ENCODE measurements at regions not wholly inside any gene's neighbourhood (a gene's known extent, or its start where the extent isn't known, plus 50 kb on each side); places are given as distances from the start of the nearest gene placed in this dataset.

GRCh38 chr4:79209822-79210635 lies 115.8 kb downstream of the NAA11 start:
- 74% methylated on average over 14 of the region's 14 CpGs for WGBS
- Histone ChIP-seq H3K27ac (ENCODE audit: low read depth in 1 of 2, low read length in 1 of 2) (no peak overlapping the region), H3K4me3 (ENCODE audit: low read length in 2 of 2) (no peak overlapping the region), H3K4me1 (ENCODE audit: control insufficient read depth in 2 of 2, insufficient read depth in 2 of 2, low read length in 2 of 2) (no peaks in the 10 kb centered on the region), H3K9me3 (ENCODE audit: control insufficient read depth in 2 of 2, insufficient read depth in 1 of 2, low read length in 1 of 2) (no peaks in the 10 kb centered on the region), H3K36me3 (ENCODE audit: control insufficient read depth in 2 of 2, insufficient read depth in 2 of 2, low read length in 1 of 2) (no peaks in the 10 kb centered on the region), H3K27me3 (ENCODE audit: control insufficient read depth in 2 of 2, insufficient read depth in 1 of 2, low read length in 1 of 2) (no peaks in the 10 kb centered on the region)
- DNase-seq (ENCODE audit: low read depth in 6 of 9, low spot score in 9 of 9): no peak

- Histone ChIP-seq H3K4me1 (ENCODE audit: control insufficient read depth in 2 of 2, insufficient read depth in 2 of 2, low read length in 2 of 2) (no peaks in the 10 kb centered on the region), H3K4me3 (ENCODE audit: low read length in 2 of 2) (no peak overlapping the region), H3K36me3 (ENCODE audit: control insufficient read depth in 2 of 2, insufficient read depth in 2 of 2, low read length in 1 of 2) (no peaks in the 10 kb centered on the region), H3K27me3 (ENCODE audit: control insufficient read depth in 2 of 2, insufficient read depth in 1 of 2, low read length in 1 of 2) (no peaks in the 10 kb centered on the region), H3K27ac (ENCODE audit: low read depth in 1 of 2, low read length in 1 of 2) (no peak overlapping the region), H3K9me3 (ENCODE audit: control insufficient read depth in 2 of 2, insufficient read depth in 1 of 2, low read length in 1 of 2) (no peaks in the 10 kb centered on the region)
- no peak for DNase-seq (ENCODE audit: low read depth in 6 of 9, low spot score in 9 of 9)
- 94% methylated on average over 3 of the region's 3 CpGs for WGBS
Observed at GRCh38 chr4:79209081-79209480, 116.8 kb downstream of the NAA11 start.

GRCh38 chr4:79207281-79207680 lies 118.6 kb downstream of the NAA11 start:
- Histone ChIP-seq H3K27ac (ENCODE audit: low read depth in 1 of 2, low read length in 1 of 2) (no peak overlapping the region), H3K4me1 (ENCODE audit: control insufficient read depth in 2 of 2, insufficient read depth in 2 of 2, low read length in 2 of 2) (no peaks in the 10 kb centered on the region), H3K27me3 (ENCODE audit: control insufficient read depth in 2 of 2, insufficient read depth in 1 of 2, low read length in 1 of 2) (no peaks in the 10 kb centered on the region), H3K36me3 (ENCODE audit: control insufficient read depth in 2 of 2, insufficient read depth in 2 of 2, low read length in 1 of 2) (no peaks in the 10 kb centered on the region), H3K9me3 (ENCODE audit: control insufficient read depth in 2 of 2, insufficient read depth in 1 of 2, low read length in 1 of 2) (no peaks in the 10 kb centered on the region), H3K4me3 (ENCODE audit: low read length in 2 of 2) (no peak overlapping the region)
- no peak for DNase-seq (ENCODE audit: low read depth in 6 of 9, low spot score in 9 of 9)

GRCh38 chr4:79206660-79207059 lies 119.2 kb downstream of the NAA11 start:
- H3K36me3 ChIP-seq (ENCODE audit: control insufficient read depth in 2 of 2, insufficient read depth in 2 of 2, low read length in 1 of 2): no peaks in the 10 kb centered on the region
- DNase-seq (ENCODE audit: low read depth in 6 of 9, low spot score in 9 of 9): no peak
- H3K4me1 ChIP-seq (ENCODE audit: control insufficient read depth in 2 of 2, insufficient read depth in 2 of 2, low read length in 2 of 2): no peaks in the 10 kb centered on the region
- no peaks in the 10 kb centered on the region for H3K27me3 ChIP-seq (ENCODE audit: control insufficient read depth in 2 of 2, insufficient read depth in 1 of 2, low read length in 1 of 2)
- no peak overlapping the region for H3K4me3 ChIP-seq (ENCODE audit: low read length in 2 of 2)
- H3K9me3 ChIP-seq (ENCODE audit: control insufficient read depth in 2 of 2, insufficient read depth in 1 of 2, low read length in 1 of 2): no peaks in the 10 kb centered on the region
- WGBS: 97% methylated on average over 4 of the region's 4 CpGs
- no peak overlapping the region for H3K27ac ChIP-seq (ENCODE audit: low read depth in 1 of 2, low read length in 1 of 2)

GRCh38 chr4:79205121-79205520 lies 120.7 kb downstream of the NAA11 start:
- H3K4me1 ChIP-seq (ENCODE audit: control insufficient read depth in 2 of 2, insufficient read depth in 2 of 2, low read length in 2 of 2): no peaks in the 10 kb centered on the region
- H3K4me3 ChIP-seq (ENCODE audit: low read length in 2 of 2): no peak overlapping the region
- WGBS: 96% methylated on average over 3 of the region's 3 CpGs
- no peak overlapping the region for H3K27ac ChIP-seq (ENCODE audit: low read depth in 1 of 2, low read length in 1 of 2)
- DNase-seq (ENCODE audit: low read depth in 6 of 9, low spot score in 9 of 9): no peak
- H3K36me3 ChIP-seq (ENCODE audit: control insufficient read depth in 2 of 2, insufficient read depth in 2 of 2, low read length in 1 of 2): no peaks in the 10 kb centered on the region
- H3K9me3 ChIP-seq (ENCODE audit: control insufficient read depth in 2 of 2, insufficient read depth in 1 of 2, low read length in 1 of 2): no peaks in the 10 kb centered on the region
- H3K27me3 ChIP-seq (ENCODE audit: control insufficient read depth in 2 of 2, insufficient read depth in 1 of 2, low read length in 1 of 2): no peaks in the 10 kb centered on the region

GRCh38 chr4:79201971-79202370 lies 123.9 kb downstream of the NAA11 start:
- Histone ChIP-seq H3K4me3 (ENCODE audit: low read length in 2 of 2) (no peak overlapping the region), H3K36me3 (ENCODE audit: control insufficient read depth in 2 of 2, insufficient read depth in 2 of 2, low read length in 1 of 2) (no peaks in the 10 kb centered on the region), H3K4me1 (ENCODE audit: control insufficient read depth in 2 of 2, insufficient read depth in 2 of 2, low read length in 2 of 2) (no peaks in the 10 kb centered on the region), H3K27me3 (ENCODE audit: control insufficient read depth in 2 of 2, insufficient read depth in 1 of 2, low read length in 1 of 2) (no peaks in the 10 kb centered on the region), H3K27ac (ENCODE audit: low read depth in 1 of 2, low read length in 1 of 2) (no peak overlapping the region), H3K9me3 (ENCODE audit: control insufficient read depth in 2 of 2, insufficient read depth in 1 of 2, low read length in 1 of 2) (no peaks in the 10 kb centered on the region)
- WGBS: 91% methylated on average over 2 of the region's 2 CpGs
- no peak for DNase-seq (ENCODE audit: low read depth in 6 of 9, low spot score in 9 of 9)

- WGBS: 94% methylated on average over 2 of the region's 2 CpGs
- Histone ChIP-seq H3K4me3 (ENCODE audit: low read length in 2 of 2) (no peak overlapping the region), H3K27me3 (ENCODE audit: control insufficient read depth in 2 of 2, insufficient read depth in 1 of 2, low read length in 1 of 2) (no peaks in the 10 kb centered on the region), H3K36me3 (ENCODE audit: control insufficient read depth in 2 of 2, insufficient read depth in 2 of 2, low read length in 1 of 2) (no peaks in the 10 kb centered on the region), H3K27ac (ENCODE audit: low read depth in 1 of 2, low read length in 1 of 2) (no peak overlapping the region), H3K9me3 (ENCODE audit: control insufficient read depth in 2 of 2, insufficient read depth in 1 of 2, low read length in 1 of 2) (no peaks in the 10 kb centered on the region), H3K4me1 (ENCODE audit: control insufficient read depth in 2 of 2, insufficient read depth in 2 of 2, low read length in 2 of 2) (no peaks in the 10 kb centered on the region)
- DNase-seq (ENCODE audit: low read depth in 6 of 9, low spot score in 9 of 9): no peak
Observed at GRCh38 chr4:79199743-79200142, 126.1 kb downstream of the NAA11 start.

GRCh38 chr4:79198951-79199587 lies 126.8 kb downstream of the NAA11 start:
- Histone ChIP-seq H3K9me3 (ENCODE audit: control insufficient read depth in 2 of 2, insufficient read depth in 1 of 2, low read length in 1 of 2) (no peaks in the 10 kb centered on the region), H3K27me3 (ENCODE audit: control insufficient read depth in 2 of 2, insufficient read depth in 1 of 2, low read length in 1 of 2) (no peaks in the 10 kb centered on the region), H3K27ac (ENCODE audit: low read depth in 1 of 2, low read length in 1 of 2) (no peak overlapping the region), H3K36me3 (ENCODE audit: control insufficient read depth in 2 of 2, insufficient read depth in 2 of 2, low read length in 1 of 2) (no peaks in the 10 kb centered on the region), H3K4me3 (ENCODE audit: low read length in 2 of 2) (no peak overlapping the region), H3K4me1 (ENCODE audit: control insufficient read depth in 2 of 2, insufficient read depth in 2 of 2, low read length in 2 of 2) (no peaks in the 10 kb centered on the region)
- peak in 1 of 9 donors; percentile 32 for DNase-seq (ENCODE audit: low read depth in 6 of 9, low spot score in 9 of 9)
- WGBS: 59% methylated on average over 5 of the region's 5 CpGs

GRCh38 chr4:79197275-79198009 lies 128.4 kb downstream of the NAA11 start:
- Histone ChIP-seq H3K9me3 (ENCODE audit: control insufficient read depth in 2 of 2, insufficient read depth in 1 of 2, low read length in 1 of 2) (no peaks in the 10 kb centered on the region), H3K36me3 (ENCODE audit: control insufficient read depth in 2 of 2, insufficient read depth in 2 of 2, low read length in 1 of 2) (no peaks in the 10 kb centered on the region), H3K27me3 (ENCODE audit: control insufficient read depth in 2 of 2, insufficient read depth in 1 of 2, low read length in 1 of 2) (no peaks in the 10 kb centered on the region), H3K4me1 (ENCODE audit: control insufficient read depth in 2 of 2, insufficient read depth in 2 of 2, low read length in 2 of 2) (no peaks in the 10 kb centered on the region), H3K4me3 (ENCODE audit: low read length in 2 of 2) (no peak overlapping the region), H3K27ac (ENCODE audit: low read depth in 1 of 2, low read length in 1 of 2) (no peak overlapping the region)
- WGBS: 93% methylated on average over 3 of the region's 3 CpGs
- no peak for DNase-seq (ENCODE audit: low read depth in 6 of 9, low spot score in 9 of 9)
